Stimulated activated CD4-positive, alpha-beta T cell treated with anti-CD3 and anti-CD28 coated beads, Interleukin-12 subunit alpha, Interleukin-12 subunit beta, amount 100 ng/mL, for 4 hours (primary cell): ENCODE measurements at regions not wholly inside any gene's neighbourhood (a gene's known extent, or its start where the extent isn't known, plus 50 kb on each side); places are given as distances from the start of the nearest gene placed in this dataset.

Source experiments
- DNase-seq: peaks from one replicate; pipeline ENCODE4 v3.0.0-alpha.2; 2020

DNA sequence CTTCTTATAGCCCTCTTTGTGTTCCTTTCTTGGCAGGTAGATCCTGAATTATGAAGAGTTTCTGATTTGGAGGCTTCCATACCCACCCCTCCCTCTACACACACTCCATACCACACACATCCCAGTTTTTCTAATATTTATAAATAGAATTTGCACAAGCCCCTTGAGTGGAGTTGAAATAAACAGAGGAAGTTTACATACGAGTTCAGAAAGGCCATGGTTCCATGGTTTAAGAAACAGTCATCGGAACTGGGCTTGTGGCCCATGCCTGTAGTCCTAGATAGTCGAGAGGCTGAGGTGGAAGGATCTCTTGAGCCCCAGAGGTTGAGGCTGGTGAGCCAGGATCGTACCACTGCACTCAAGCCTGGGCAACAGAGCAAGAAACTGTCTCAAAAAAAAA, 62.7 kb upstream of the TANC1 start:
- no peak for DNase-seq

DNA sequence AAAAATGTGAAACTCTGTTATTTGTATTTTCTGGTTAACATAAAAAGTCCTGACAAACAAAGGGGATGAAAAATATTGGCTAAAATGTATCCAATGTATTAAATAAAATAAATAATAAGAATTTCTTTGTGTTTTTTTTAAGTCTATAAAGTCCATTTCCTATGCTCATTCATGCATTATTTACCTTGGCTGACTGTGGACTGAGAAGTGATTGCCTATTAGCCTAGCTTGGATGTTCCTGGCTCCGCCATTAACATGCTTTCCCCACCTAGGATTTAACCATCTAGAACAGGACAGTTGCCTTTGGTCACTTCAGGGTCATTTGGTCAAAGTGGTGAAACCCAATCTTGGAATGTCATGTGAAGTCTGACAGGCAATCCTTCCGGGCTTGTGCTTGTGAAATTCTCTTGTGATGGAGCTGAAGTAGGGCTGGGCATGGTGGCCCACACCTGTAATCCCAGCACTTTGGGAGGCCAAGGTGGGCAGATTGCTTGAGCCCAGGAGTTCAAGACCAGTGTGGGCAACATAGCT, 60.4 kb upstream of the TANC1 start:
- no peak for DNase-seq

DNA sequence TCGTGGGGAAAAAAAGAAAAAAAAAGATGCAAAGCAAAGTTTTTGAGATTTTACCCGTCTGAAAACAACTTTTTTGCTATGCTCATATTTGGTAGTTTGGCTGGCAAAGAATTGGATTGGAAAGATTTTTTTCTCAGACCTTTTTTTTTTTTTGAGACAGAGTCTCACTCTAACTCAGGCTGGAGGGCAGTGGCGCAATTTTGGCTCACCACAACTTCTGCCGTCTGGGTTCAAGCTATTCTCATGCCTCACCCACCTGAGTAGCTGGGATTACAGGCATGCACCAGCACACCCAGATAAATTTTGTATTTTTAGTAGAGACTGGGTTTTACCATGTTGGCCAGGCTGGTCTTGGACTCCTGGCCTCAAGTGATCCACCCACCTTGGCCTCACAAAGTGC, 56.3 kb upstream of the TANC1 start:
- DNase-seq = no peak

DNA sequence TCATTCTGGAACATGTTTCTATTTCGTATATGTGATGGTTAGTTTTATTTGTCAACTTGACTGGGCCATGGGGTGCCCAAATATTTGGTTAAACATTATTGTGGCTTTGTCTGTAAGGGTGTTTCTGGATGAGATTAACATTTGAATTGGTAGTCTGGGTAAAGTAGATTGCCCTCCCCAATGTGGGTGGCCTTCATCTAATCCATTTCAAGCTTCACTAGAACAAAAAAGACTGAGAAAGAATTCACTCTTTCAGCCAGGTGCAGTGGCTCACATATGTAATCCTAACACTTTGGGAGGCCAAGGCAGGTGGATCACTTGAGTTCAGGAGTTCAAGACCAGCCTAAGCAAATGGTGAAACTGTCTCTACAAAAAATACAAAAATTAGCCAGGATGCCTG, 55.7 kb upstream of the TANC1 start:
- no peak for DNase-seq

DNA sequence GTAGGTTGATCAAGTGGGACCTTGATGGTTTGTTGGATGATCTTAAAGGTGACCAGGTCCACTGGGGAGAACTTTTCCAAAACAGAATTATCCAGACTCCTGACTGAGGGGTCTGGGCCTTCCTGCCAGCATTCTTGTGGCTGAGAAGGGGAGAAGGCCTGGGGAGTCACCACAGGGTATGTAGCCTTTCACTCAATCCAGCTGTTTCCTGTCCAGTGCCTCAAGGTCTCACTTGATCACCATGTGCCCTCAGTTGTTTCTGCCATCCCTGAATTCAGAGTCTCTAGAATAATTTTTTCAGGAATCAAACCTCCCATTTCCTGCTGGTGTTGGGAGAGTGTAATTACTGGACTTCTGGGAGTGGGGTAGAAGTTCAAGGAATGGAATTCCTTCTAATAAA, 54.4 kb upstream of the TANC1 start:
- no peak for DNase-seq

DNA sequence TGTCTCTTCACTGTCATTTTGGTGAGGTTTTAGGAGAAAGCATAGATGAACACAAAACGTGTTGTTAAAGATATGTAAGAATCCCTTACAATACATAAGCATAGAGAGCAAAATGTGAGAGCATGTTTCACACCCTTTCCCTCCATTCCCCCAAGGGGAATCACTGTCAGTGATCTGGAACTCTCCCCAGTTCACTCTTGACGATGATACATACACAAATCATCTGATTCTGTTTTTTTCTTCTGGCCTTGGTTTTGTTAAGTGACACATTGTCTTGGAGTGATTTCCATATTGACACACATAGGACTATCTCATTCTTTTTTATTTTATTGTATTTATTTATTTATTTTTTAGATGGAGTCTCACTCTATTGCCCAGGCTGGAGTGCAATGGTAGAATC, 53.7 kb upstream of the TANC1 start:
- no peak for DNase-seq

DNA sequence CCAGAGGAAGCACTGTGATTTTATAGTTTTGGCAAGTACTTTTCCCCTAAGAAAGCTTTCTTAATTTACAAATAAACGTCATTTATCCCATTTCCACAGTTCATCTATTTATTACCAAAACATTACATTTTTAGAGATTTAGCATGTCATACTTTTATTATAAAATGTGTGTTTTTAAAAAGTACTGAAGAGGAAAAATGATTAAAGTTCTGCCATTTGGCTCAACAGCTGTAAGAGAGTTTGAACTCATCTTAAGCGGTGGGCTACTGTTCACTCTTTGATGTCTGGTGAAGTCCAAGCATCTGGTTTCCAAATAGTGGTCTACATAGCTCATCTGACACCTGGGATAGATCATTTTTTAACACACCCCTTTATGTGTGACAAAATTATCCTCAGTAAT, 51.3 kb upstream of the TANC1 start:
- DNase-seq = no peak

DNA sequence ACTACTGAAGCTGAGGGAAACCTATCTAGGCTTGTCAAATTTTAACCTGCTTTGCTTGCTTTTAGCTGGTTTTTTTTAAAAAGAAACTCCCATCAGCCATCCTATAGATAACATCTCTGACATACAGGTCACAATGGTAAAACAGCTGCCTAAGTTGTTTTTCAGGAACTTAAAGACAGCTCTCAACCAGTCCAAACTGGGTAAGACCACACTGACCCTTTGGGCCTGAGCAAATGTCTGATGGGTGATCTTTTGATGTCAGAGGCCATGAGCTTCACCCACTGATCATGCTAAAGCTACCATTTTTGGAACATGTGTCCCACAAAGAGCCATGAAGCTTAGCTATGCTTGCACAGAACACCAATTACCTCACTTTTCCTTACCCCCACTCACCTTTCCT, 50.0 kb upstream of the TANC1 start:
- no peak for DNase-seq
